ENCODE measurements at regions not wholly inside any gene's neighbourhood (a gene's known extent, or its start where the extent isn't known, plus 50 kb on each side); places are given as distances from the start of the nearest gene placed in this dataset.

DNA sequence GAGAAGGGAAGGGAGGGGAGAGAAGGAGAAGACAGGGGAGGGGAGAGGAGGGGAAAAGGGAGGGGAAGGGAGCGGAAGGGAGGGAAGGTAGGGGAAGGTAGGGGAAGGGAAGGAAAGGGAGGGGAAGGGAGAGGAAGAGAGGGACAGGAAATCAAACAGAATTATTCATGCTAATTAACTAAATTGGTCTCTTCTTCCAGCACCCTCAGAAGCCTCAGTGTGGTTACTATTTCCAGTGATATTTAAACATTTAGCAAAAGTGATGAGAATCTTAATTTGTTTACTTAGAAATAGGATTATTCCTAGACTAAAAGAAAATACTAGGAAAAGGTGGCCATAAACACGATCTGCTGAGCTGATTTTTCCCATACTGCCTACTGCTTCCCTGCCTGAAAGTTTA, 193.1 kb upstream of the CPEB2 start:
- DNase-seq (ENCODE audit: low spot score) = no peak
- Histone ChIP-seq H3K9ac (ENCODE audit: low read depth in 1 of 2, low read length in 2 of 2) (no peak overlapping the region), H3K4me3 (ENCODE audit: low read depth in 1 of 3, low read length in 3 of 3) (no peak overlapping the region), H3K36me3 (ENCODE audit: control insufficient read depth in 4 of 4, insufficient read depth in 3 of 4, low read depth in 1 of 4, low read length in 3 of 4) (no peaks in the 10 kb centered on the region), H3K27me3 (ENCODE audit: control insufficient read depth in 4 of 4, insufficient read depth in 4 of 4, low read length in 3 of 4) (no peaks in the 10 kb centered on the region), H3K9me3 (ENCODE audit: control insufficient read depth in 4 of 4, low read length in 3 of 4) (no peaks in the 10 kb centered on the region), H3K4me1 (ENCODE audit: control insufficient read depth in 4 of 4, insufficient read depth in 4 of 4, low read length in 3 of 4) (no peaks in the 10 kb centered on the region), H3K27ac (ENCODE audit: low read depth in 1 of 2, low read length in 2 of 2) (no peak overlapping the region)
- whole genome bisulfite sequencing = 80% methylated on average over 2 of the region's 2 CpGs
- TF ChIP-seq, protein P1, sequence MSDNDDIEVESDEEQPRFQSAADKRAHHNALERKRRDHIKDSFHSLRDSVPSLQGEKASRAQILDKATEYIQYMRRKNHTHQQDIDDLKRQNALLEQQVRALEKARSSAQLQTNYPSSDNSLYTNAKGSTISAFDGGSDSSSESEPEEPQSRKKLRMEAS (IDR thresholded peaks at IDR 0.05) = no peak
- TF ChIP-seq, protein P2, sequence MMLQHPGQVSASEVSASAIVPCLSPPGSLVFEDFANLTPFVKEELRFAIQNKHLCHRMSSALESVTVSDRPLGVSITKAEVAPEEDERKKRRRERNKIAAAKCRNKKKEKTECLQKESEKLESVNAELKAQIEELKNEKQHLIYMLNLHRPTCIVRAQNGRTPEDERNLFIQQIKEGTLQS (IDR thresholded peaks at IDR 0.05) = no peak
- TF ChIP-seq JUND (IDR thresholded peaks at IDR 0.05) (no peak), FOXA2 (IDR thresholded peaks at IDR 0.05) (no peak), FOXA1 (IDR thresholded peaks at IDR 0.05) (no peak)

DNA sequence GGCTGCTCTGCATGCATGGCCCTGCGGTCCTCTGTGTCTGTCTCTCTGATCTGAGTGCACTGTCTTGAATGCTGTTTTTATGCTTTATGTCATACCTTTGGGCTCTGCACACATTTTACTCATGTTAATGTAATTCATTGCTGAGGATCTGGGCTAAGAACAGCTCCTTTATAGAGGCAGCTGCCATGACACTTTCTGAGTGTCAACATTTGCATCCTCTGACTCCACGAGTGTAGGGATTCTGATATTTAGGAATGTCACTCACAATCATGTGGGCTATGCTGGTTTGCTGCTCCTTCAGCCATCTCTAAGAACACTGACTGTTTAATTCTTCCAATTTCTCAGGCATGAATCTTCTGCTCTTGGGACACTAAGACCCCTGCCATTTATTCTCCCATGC, 192.2 kb upstream of the CPEB2 start:
- TF ChIP-seq FOXA2 (IDR thresholded peaks at IDR 0.05) (no peak), JUND (IDR thresholded peaks at IDR 0.05) (no peak), RXRA (IDR thresholded peaks at IDR 0.05) (no peak), NR2F2 (IDR thresholded peaks at IDR 0.05) (no peak), GABPA (IDR thresholded peaks at IDR 0.05 in 1 of 2, conservative IDR thresholded peaks at IDR 0.05 in 1 of 2) (no peak), RAD21 (IDR thresholded peaks at IDR 0.05) (no peak), HNF4G (IDR thresholded peaks at IDR 0.05) (no peak), SP1 (IDR thresholded peaks at IDR 0.05) (no peak), YY1 (IDR thresholded peaks at IDR 0.05) (no peak), EGR1 (IDR thresholded peaks at IDR 0.05; ENCODE audit: low read depth in 2 of 2) (no peak)
- TF ChIP-seq, protein P3, sequence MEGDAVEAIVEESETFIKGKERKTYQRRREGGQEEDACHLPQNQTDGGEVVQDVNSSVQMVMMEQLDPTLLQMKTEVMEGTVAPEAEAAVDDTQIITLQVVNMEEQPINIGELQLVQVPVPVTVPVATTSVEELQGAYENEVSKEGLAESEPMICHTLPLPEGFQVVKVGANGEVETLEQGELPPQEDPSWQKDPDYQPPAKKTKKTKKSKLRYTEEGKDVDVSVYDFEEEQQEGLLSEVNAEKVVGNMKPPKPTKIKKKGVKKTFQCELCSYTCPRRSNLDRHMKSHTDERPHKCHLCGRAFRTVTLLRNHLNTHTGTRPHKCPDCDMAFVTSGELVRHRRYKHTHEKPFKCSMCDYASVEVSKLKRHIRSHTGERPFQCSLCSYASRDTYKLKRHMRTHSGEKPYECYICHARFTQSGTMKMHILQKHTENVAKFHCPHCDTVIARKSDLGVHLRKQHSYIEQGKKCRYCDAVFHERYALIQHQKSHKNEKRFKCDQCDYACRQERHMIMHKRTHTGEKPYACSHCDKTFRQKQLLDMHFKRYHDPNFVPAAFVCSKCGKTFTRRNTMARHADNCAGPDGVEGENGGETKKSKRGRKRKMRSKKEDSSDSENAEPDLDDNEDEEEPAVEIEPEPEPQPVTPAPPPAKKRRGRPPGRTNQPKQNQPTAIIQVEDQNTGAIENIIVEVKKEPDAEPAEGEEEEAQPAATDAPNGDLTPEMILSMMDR (IDR thresholded peaks at IDR 0.05; ENCODE audit: low read depth, low read length, missing input control) = no peak
- TF ChIP-seq, protein P1 (IDR thresholded peaks at IDR 0.05) = no peak
- TF ChIP-seq, protein P4, sequence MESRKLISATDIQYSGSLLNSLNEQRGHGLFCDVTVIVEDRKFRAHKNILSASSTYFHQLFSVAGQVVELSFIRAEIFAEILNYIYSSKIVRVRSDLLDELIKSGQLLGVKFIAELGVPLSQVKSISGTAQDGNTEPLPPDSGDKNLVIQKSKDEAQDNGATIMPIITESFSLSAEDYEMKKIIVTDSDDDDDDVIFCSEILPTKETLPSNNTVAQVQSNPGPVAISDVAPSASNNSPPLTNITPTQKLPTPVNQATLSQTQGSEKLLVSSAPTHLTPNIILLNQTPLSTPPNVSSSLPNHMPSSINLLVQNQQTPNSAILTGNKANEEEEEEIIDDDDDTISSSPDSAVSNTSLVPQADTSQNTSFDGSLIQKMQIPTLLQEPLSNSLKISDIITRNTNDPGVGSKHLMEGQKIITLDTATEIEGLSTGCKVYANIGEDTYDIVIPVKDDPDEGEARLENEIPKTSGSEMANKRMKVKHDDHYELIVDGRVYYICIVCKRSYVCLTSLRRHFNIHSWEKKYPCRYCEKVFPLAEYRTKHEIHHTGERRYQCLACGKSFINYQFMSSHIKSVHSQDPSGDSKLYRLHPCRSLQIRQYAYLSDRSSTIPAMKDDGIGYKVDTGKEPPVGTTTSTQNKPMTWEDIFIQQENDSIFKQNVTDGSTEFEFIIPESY (IDR thresholded peaks at IDR 0.05) = no peak
- TF ChIP-seq, protein P5, sequence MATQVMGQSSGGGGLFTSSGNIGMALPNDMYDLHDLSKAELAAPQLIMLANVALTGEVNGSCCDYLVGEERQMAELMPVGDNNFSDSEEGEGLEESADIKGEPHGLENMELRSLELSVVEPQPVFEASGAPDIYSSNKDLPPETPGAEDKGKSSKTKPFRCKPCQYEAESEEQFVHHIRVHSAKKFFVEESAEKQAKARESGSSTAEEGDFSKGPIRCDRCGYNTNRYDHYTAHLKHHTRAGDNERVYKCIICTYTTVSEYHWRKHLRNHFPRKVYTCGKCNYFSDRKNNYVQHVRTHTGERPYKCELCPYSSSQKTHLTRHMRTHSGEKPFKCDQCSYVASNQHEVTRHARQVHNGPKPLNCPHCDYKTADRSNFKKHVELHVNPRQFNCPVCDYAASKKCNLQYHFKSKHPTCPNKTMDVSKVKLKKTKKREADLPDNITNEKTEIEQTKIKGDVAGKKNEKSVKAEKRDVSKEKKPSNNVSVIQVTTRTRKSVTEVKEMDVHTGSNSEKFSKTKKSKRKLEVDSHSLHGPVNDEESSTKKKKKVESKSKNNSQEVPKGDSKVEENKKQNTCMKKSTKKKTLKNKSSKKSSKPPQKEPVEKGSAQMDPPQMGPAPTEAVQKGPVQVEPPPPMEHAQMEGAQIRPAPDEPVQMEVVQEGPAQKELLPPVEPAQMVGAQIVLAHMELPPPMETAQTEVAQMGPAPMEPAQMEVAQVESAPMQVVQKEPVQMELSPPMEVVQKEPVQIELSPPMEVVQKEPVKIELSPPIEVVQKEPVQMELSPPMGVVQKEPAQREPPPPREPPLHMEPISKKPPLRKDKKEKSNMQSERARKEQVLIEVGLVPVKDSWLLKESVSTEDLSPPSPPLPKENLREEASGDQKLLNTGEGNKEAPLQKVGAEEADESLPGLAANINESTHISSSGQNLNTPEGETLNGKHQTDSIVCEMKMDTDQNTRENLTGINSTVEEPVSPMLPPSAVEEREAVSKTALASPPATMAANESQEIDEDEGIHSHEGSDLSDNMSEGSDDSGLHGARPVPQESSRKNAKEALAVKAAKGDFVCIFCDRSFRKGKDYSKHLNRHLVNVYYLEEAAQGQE (IDR thresholded peaks at IDR 0.05) = no peak
- Histone ChIP-seq H3K9ac (ENCODE audit: low read depth in 1 of 2, low read length in 2 of 2) (no peak overlapping the region), H3K4me1 (ENCODE audit: control insufficient read depth in 4 of 4, insufficient read depth in 4 of 4, low read length in 3 of 4) (no peaks in the 10 kb centered on the region), H3K27ac (ENCODE audit: low read depth in 1 of 2, low read length in 2 of 2) (no peak overlapping the region), H3K36me3 (ENCODE audit: control insufficient read depth in 4 of 4, insufficient read depth in 3 of 4, low read depth in 1 of 4, low read length in 3 of 4) (no peaks in the 10 kb centered on the region), H3K27me3 (ENCODE audit: control insufficient read depth in 4 of 4, insufficient read depth in 4 of 4, low read length in 3 of 4) (no peaks in the 10 kb centered on the region), H3K4me3 (ENCODE audit: low read depth in 1 of 3, low read length in 3 of 3) (no peak overlapping the region), H3K9me3 (ENCODE audit: control insufficient read depth in 4 of 4, low read length in 3 of 4) (no peaks in the 10 kb centered on the region)
- 92% methylated on average over 2 of the region's 2 CpGs for WGBS
- no peak for DNase-seq (ENCODE audit: low spot score)

Data from liver (tissue), 8 donors.